Stromal cell of bone marrow (primary cell): ENCODE measurements at regions not wholly inside any gene's neighbourhood (a gene's known extent, or its start where the extent isn't known, plus 50 kb on each side); places are given as distances from the start of the nearest gene placed in this dataset.

Source experiments
- DNase-seq: peaks from one replicate; pipeline ENCODE4 v3.0.0-alpha.2; 2012; ENCODE audit warnings: low read depth

DNA sequence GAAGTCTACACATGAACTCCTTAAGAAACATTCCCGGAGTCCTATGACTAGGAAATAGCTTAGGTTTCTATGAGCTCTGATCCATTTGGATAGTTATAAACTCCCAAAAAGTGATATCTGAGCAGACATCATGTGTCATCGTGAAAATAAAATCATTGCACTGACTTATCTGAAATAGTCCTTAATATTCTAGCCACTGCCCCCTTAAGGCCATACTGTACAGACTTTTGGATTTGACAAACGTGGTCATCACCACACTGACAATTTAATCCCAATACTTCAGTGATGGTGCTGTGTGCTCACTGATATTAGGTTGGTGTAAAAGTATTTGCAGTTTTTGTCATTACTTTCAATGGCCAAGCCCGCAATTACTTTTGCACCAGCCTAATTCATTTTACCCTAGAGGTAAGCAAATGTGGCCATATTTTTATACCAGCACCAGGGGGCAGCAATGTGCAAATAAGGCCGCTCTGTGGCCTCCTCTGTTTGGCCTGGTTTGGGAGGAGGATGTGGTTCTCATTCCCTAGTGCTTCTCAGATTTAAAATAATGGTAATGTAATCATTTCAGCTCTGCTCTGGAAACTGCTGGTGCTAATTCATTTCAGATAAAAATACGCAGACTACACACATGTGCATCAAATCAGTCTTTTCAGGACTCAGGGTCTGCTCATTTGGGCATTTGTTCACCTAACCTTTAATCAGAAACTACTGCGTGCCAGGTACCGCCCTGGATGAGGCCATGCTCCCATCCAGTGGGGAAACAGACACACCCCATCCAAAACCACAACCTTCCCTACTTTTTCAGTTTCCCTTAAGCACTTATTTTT lies 196.4 kb upstream of the C1QTNF7 start:
- peak; percentile 89 for DNase-seq

DNA sequence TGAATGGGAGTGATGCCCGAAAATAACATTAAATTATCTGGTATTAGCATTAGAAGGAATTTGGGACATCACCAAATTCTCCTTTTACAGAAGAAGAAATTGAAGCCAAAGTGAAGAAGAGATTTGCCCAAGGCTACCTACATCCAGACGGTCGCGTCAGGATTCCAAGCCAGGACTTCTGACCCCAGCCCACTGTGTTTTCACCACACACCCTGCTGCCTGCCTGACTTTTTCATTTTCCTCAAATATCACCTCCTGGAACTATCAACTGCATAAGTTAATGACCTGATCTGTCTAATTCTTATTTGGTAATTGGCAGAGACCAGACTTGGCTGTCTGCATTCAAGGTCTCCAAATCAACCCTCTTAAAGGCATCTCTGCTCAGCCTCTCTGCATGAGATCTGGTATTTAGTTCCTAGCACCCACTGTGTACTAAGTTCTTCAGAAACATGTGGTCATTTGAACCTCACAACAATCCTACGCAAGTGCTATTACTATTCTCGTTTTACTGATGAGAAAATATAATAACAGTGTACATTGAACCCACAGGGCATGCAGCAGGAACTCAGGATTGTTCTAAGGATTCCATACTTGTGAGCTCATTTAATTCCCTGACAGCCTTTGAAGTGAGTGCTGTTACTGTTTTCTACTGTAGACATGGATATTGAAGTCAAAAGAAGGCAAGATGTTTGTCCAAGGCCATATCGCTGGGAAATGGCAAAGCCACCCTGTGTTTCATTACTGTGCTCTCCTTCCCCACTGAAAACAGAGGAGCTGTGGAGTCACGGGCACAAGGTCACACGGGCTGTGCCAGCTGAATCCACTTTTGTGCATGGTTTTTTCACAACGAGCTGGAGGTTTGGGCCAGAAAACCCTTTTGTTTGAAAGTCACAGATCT lies 195.2 kb upstream of the C1QTNF7 start:
- no peak for DNase-seq

- no peak for DNase-seq
These were observed 194.6 kb upstream of the C1QTNF7 start for GRCh38 chr4:15233264-15233597.

GRCh38 chr4:15233626-15234025 lies 194.2 kb upstream of the C1QTNF7 start:
- no peak for DNase-seq

DNA sequence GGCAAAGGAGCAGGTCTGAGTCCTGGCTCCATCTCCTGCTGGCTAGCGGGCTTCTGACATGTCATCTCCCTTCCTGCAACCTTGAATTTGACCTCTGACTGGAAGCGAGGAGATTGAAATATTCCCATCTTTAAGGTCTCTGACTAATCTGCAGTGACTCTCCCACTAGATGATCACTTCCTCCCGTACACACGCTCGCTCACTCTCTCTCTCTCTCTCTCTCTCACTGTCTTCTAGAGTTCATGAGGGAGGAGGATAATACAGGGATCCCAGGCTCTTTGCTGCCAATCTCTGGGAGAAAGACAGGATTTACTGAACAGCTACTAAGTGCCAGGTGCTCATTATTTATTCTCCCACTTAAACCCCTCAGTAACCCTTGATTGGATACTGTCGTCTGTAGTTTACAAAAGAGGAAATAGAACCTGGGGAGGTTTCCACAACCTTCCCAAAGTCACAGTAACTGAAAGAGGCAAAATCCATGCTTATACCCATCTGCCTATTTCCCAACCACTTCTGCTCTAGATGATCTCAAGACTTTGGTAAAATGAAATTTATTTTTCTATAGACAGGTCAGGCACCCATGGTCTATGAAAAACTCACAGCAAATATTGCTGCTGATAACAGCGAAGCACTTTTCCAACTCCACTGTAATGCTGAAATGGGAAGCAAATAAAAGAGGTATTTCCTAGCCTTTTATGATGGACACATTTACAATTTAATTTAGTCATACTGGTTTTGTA lies 193.5 kb upstream of the C1QTNF7 start:
- DNase-seq, result peak; percentile 77

GRCh38 chr4:15234856-15235126 lies 193.0 kb upstream of the C1QTNF7 start:
- peak; percentile 98 for DNase-seq

- no peak for DNase-seq
These were observed 192.7 kb upstream of the C1QTNF7 start for GRCh38 chr4:15235135-15235534.

- no peak for DNase-seq
These were observed 190.1 kb upstream of the C1QTNF7 start for GRCh38 chr4:15237648-15238230.

DNA sequence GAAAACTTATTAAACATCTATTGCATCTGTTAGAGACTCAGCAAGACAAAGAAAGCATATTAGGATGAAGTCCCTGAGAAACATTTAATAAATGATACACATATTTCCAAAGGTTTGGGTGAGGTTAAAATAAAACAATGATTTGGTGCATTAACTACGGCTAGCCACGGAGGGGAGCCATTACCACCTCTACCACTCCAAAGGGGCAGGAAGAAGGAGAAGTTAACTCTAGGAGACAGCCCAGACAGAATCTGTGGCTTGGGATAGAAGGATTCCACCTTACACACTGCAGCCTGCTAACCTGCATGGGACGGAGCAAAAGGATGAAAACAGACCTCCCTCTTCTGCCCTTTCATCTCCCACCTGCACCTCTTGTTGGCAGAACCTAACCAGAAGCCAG lies 189.1 kb upstream of the C1QTNF7 start:
- no peak for DNase-seq

DNA sequence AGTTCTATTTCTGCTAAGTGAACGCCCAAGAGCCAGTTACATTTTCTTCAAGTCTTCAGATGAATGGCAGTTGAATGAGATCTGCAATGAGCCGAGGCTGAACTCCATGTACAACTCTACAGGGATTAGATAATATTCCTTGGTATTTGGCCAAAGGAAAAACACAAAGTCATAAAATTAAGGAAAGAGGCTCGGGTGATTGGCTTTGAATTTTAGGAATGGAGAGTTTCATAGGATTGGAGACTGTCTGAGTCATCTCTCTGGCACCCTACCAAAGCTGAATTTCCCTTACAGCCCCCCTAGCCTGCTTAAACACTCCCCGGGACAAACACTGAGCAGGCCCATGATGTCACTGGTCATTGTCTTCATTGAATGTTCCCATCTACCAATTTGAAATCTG lies 188.0 kb upstream of the C1QTNF7 start:
- peak; percentile 82 for DNase-seq

GRCh38 chr4:15240764-15241163 lies 187.1 kb upstream of the C1QTNF7 start:
- no peak for DNase-seq

- no peak for DNase-seq
These were observed 185.8 kb upstream of the C1QTNF7 start for GRCh38 chr4:15242021-15242420.

DNA sequence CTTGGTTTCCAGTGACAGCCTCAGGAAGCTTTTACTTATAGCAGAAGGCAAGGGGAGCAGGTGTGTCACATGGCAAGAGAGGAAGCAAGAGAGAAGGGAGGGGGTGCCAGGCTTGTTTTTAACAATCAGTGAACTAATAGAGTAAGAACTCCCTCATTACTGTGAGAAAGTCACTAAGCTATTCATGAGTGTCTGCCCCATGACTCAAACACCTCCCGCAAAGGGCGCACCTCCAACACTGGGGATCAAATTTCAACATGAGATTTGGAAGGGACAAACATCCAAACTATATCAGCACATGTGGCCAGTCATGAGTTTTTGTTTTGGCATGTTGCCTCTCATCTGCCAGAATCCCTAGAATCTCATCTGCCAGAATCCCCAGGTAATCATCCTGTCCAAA lies 183.5 kb upstream of the C1QTNF7 start:
- no peak for DNase-seq

GRCh38 chr4:15245006-15245530 lies 182.8 kb upstream of the C1QTNF7 start:
- no peak for DNase-seq

- DNase-seq, result no peak
These were observed 177.8 kb upstream of the C1QTNF7 start for GRCh38 chr4:15250021-15250441.

GRCh38 chr4:15253349-15253748 lies 174.5 kb upstream of the C1QTNF7 start:
- DNase-seq, result no peak

DNA sequence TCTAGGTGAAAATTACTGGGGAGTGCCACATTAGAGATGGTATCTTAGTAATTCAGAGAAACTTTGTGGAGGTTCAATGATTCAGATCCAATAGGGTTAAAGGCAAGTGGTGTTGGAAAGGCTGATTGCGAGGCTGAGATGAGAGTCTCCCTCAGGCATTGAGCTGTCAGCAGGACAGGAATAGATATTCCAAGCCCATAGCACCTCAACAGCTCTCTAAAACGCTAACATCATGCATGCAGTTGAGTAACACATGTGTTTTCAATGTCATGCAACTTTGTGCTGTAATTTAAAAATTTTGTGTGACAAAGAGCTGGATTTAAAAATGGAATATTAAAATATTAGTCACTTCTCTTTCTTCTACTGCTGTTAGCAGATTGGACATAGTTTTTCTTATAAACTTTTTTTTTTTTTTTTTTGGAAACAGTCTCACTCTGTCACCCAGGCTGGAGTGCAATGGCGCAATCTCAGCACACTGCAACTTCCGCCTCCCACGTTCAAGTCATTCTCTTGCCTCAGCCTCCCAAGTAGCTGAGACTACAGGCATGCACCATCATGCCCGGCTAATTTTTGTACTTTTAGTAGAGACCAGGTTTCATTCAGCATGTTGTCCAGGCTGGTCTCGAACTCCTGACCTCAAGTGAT lies 173.5 kb upstream of the C1QTNF7 start:
- no peak for DNase-seq

- DNase-seq, result no peak
These were observed 172.3 kb upstream of the C1QTNF7 start for GRCh38 chr4:15255537-15255936.

DNA sequence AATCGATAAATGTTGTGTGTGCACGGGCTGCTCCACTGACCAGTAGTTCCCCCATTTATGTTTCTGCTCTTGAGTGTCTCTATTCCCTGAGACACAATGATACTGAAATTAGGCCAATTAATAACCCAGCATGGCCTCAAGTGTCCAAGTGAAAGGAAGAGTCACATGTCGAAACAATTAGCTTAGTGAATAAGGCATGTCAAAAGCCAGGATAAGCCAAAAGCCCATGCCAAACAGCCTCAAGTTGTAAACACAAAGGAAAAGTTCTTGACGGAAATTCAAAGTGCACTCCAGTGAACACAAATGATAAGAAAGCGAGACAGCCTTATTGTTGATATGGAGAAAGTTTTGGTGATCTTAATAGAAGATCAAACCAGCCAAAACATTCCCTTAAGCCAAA lies 167.1 kb upstream of the C1QTNF7 start:
- no peak for DNase-seq

GRCh38 chr4:15262396-15262795 lies 165.4 kb upstream of the C1QTNF7 start:
- DNase-seq, result no peak

- no peak for DNase-seq
These were observed 157.6 kb upstream of the C1QTNF7 start for GRCh38 chr4:15270201-15270600.

DNA sequence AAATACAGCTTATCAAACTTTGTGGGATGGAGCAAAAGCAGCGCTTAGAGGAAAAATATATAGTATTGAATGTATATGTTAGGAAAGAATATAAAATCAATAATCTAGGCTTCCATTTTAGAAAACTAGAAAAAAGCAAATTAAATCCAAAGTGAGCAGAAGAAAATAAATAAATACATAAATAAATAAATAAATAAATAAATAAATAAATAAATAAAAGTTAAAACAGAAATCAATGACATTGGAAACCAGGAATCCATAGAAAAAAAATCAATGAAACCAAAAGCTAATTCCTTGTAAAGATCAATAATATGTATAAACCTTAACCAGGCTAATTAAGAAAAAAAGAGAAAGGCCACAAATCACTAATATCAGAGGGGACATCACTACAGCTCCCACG lies 141.8 kb upstream of the C1QTNF7 start:
- DNase-seq, result no peak
